MM.1S (cell line): ENCODE measurements at regions not wholly inside any gene's neighbourhood (a gene's known extent, or its start where the extent isn't known, plus 50 kb on each side); places are given as distances from the start of the nearest gene placed in this dataset.

Experiments
- DNase-seq: peaks from one replicate; pipeline ENCODE4 v3.0.0-alpha.2; 2015
- H2AFZ ChIP-seq: fragments of 300-600 bp; sonication (generic); 2 replicates; pipeline ENCODE4 v1.6.0; 2016; ENCODE audit warnings: antibody characterized with exemption, low read length
- H3F3A ChIP-seq: fragments of 300-600 bp; sonication (generic); 2 replicates; pipeline ENCODE4 v1.6.1; 2016; ENCODE audit warnings: mild to moderate bottlenecking, antibody characterized with exemption, low read length, moderate library complexity, mixed read lengths; ENCODE audit not compliant: insufficient read depth
- H3K27ac ChIP-seq: fragments of 300-600 bp; sonication (generic); 2 replicates; pipeline ENCODE4 v1.5.1; 2016; ENCODE audit warnings: mild to moderate bottlenecking, low read length
- H3K27me3 ChIP-seq: fragments of 300-600 bp; sonication (generic); replicated peaks from 2 replicates; pipeline ENCODE4 v1.6.0; 2016; ENCODE audit warnings: low read length; ENCODE audit not compliant: insufficient read depth
- H3K36me3 ChIP-seq: fragments of 300-600 bp; sonication (generic); replicated peaks from 2 replicates; pipeline ENCODE4 v1.6.1; 2016; ENCODE audit warnings: mild to moderate bottlenecking, low read length, mixed read lengths; ENCODE audit not compliant: insufficient read depth
- H3K4me1 ChIP-seq: fragments of 300-600 bp; sonication (generic); 2 replicates; pipeline ENCODE4 v1.6.1; 2016; ENCODE audit warnings: low read length, mixed read lengths
- H3K4me2 ChIP-seq: fragments of 300-600 bp; sonication (generic); 2 replicates; pipeline ENCODE4 v1.6.0; 2016; ENCODE audit warnings: low read depth, low read length
- H3K4me3 ChIP-seq: fragments of 300-600 bp; sonication (generic); 2 replicates; pipeline ENCODE4 v1.5.1; 2016; ENCODE audit warnings: low read length, mixed read lengths
- H3K79me2 ChIP-seq: fragments of 300-600 bp; sonication (generic); 2 replicates; pipeline ENCODE4 v1.6.1; 2016; ENCODE audit warnings: mixed run types, low read length, mixed read lengths
- H3K9ac ChIP-seq: fragments of 300-600 bp; sonication (generic); 2 replicates; pipeline ENCODE4 v1.6.1; 2016; ENCODE audit warnings: low read length, mixed read lengths
- H3K9me2 ChIP-seq: fragments of 300-600 bp; sonication (generic); replicated peaks from 2 replicates; pipeline ENCODE4 v1.6.1; 2016; ENCODE audit warnings: mild to moderate bottlenecking, low read length, mixed read lengths; ENCODE audit not compliant: insufficient read depth
- H3K9me3 ChIP-seq: fragments of 300-600 bp; sonication (generic); replicated peaks from 2 replicates; pipeline ENCODE4 v1.6.1; 2016; ENCODE audit warnings: mild to moderate bottlenecking, low read length, mixed read lengths; ENCODE audit not compliant: insufficient read depth
- H4K20me1 ChIP-seq: fragments of 300-600 bp; sonication (generic); 2 replicates; pipeline ENCODE4 v1.6.1; 2016; ENCODE audit warnings: mild to moderate bottlenecking, low read length, moderate library complexity, mixed read lengths; ENCODE audit not compliant: insufficient read depth
- CTCF ChIP-seq: fragments of 300-600 bp; sonication (generic); IDR thresholded peaks from 2 replicates; pipeline ENCODE4 v1.5.1; 2016; ENCODE audit warnings: antibody characterized with exemption, low read length, mixed read lengths
- EZH2 ChIP-seq: fragments of 300-600 bp; sonication (generic); optimal IDR thresholded peaks from 2 replicates; pipeline ENCODE3; 2017; ENCODE audit warnings: low read depth, mild to moderate bottlenecking, antibody characterized with exemption, low read length, mixed read lengths
- EZH2phosphoT487 ChIP-seq: fragments of 300-600 bp; sonication (generic); IDR thresholded peaks from 2 replicates; pipeline ENCODE4 v1.6.1; 2018; ENCODE audit warnings: antibody characterized with exemption, low read length

GRCh38 chr13:90869580-90869979 is 477.9 kb upstream of the MIR17HG start:
- H3K4me1 ChIP-seq: no peaks in the 10 kb centered on the region
- no peak overlapping the region for H3K4me3 ChIP-seq
- H3K9ac ChIP-seq: no peak overlapping the region
- TF ChIP-seq CTCF: no peak
- TF ChIP-seq EZH2phosphoT487: no peak
- TF ChIP-seq EZH2: no peak
- no peak overlapping the region for H3K27ac ChIP-seq
- H3K79me2 ChIP-seq: no peaks in the 10 kb centered on the region
- H3K36me3 ChIP-seq: no peaks in the 10 kb centered on the region
- H3K9me3 ChIP-seq: no peaks in the 10 kb centered on the region
- no peaks in the 10 kb centered on the region for H3K27me3 ChIP-seq
- no peaks in the 10 kb centered on the region for H3F3A ChIP-seq
- H3K9me2 ChIP-seq: no peaks in the 10 kb centered on the region
- no peak overlapping the region for H2AFZ ChIP-seq
- no peak overlapping the region for H3K4me2 ChIP-seq
- DNase-seq: no peak
- H4K20me1 ChIP-seq: no peaks in the 10 kb centered on the region

GRCh38 chr13:90872491-90873025 is 474.9 kb upstream of the MIR17HG start:
- DNase-seq: no peak
- Histone ChIP-seq H3K27ac (no peak overlapping the region), H2AFZ (no peak overlapping the region), H3K9ac (no peak overlapping the region), H3F3A (no peaks in the 10 kb centered on the region), H4K20me1 (no peaks in the 10 kb centered on the region), H3K9me3 (no peaks in the 10 kb centered on the region), H3K27me3 (no peaks in the 10 kb centered on the region), H3K4me3 (no peak overlapping the region), H3K36me3 (no peaks in the 10 kb centered on the region), H3K4me1 (no peaks in the 10 kb centered on the region), H3K79me2 (no peaks in the 10 kb centered on the region), H3K9me2 (no peaks in the 10 kb centered on the region), H3K4me2 (no peak overlapping the region)
- TF ChIP-seq EZH2phosphoT487 (no peak), EZH2 (no peak), CTCF (no peak)

- H3K9ac ChIP-seq: no peak overlapping the region
- H3K4me3 ChIP-seq: no peak overlapping the region
- H3K4me1 ChIP-seq: no peaks in the 10 kb centered on the region
- H4K20me1 ChIP-seq: no peaks in the 10 kb centered on the region
- H3K4me2 ChIP-seq: no peak overlapping the region
- H3K9me3 ChIP-seq: no peaks in the 10 kb centered on the region
- no peaks in the 10 kb centered on the region for H3K27me3 ChIP-seq
- TF ChIP-seq CTCF (no peak), EZH2phosphoT487 (no peak), EZH2 (no peak)
- no peak overlapping the region for H2AFZ ChIP-seq
- no peak overlapping the region for H3K27ac ChIP-seq
- no peak for DNase-seq
- no peaks in the 10 kb centered on the region for H3F3A ChIP-seq
- H3K79me2 ChIP-seq: no peaks in the 10 kb centered on the region
- no peaks in the 10 kb centered on the region for H3K36me3 ChIP-seq
- no peaks in the 10 kb centered on the region for H3K9me2 ChIP-seq
Measured at GRCh38 chr13:90880790-90881189, 466.7 kb upstream of the MIR17HG start.
